ENCODE measurements at regions not wholly inside any gene's neighbourhood (a gene's known extent, or its start where the extent isn't known, plus 50 kb on each side); places are given as distances from the start of the nearest gene placed in this dataset.

DNA sequence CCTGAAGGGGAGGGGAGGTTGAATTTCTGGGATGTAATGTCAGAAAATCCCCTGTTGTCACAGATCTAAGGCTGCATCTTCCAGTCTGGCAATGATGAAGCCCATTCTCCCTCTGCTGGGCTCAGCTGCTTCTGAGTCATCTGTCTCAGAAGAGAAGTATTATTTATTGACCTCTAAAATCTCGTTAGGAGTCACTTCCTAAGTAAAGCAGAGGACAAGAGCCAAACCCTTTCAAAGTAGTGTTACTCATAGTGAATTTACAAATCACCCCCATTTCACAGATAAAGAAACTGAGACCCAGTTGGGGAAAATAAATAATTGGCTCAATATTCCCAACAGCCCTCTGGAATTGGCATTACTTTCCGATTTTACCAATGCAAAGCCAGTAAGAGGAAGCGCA, 167.3 kb upstream of the SKOR2 start:
- no peak overlapping the region for H3K27ac ChIP-seq (ENCODE audit: extremely low read length, insufficient read depth, low read length)
- no peaks in the 10 kb centered on the region for H3K9me3 ChIP-seq (ENCODE audit: low read length)
- FAIRE-seq (no peak), DNase-seq (ENCODE audit: low spot score) (no peak), ATAC-seq (no peak)
- no peaks in the 10 kb centered on the region for H3K36me3 ChIP-seq (replicated peaks in 1 of 2; ENCODE audit: control insufficient read depth in 1 of 2, insufficient read depth in 2 of 2, low read length in 2 of 2)
- in situ Hi-C loops (cut with HindIII; ENCODE audit: extremely low pct_ligation_motif_present, low pct_unique_long_range_greater_than_20kb): no loop called here
- no peaks in the 10 kb centered on the region for H3K4me1 ChIP-seq (ENCODE audit: insufficient read depth, low read length)
- CTCF ChIA-PET (ENCODE audit: low intra/inter-chr PET ratio, low total read pairs): no interaction called here
- no peak overlapping the region for H3K4me2 ChIP-seq (ENCODE audit: low read depth, low read length)
- POLR2A ChIA-PET: no interaction called here
- intact Hi-C loops (cut with micrococcal nuclease; ENCODE audit: unreplicated experiment): no loop called here
- no peak overlapping the region for H2AFZ ChIP-seq (ENCODE audit: low read length)
- H4K20me1 ChIP-seq (ENCODE audit: insufficient read depth, low read length): no peaks in the 10 kb centered on the region
- no TSS peak for BruUV-seq (replicated peaks)
- 16% methylated on average over 3 of the region's 3 CpGs for WGBS (ENCODE audit: low lambda C conversion rate)
- H3K79me2 ChIP-seq (ENCODE audit: insufficient read depth, low read length): no peaks in the 10 kb centered on the region
- no peak overlapping the region for H3K4me3 ChIP-seq (replicated peaks in 1 of 3; ENCODE audit: insufficient read depth in 1 of 3, low read depth in 2 of 3, low read length in 3 of 3)
- 0 out of 2 replicates have a peak, but pooled peaks have one; percentile 10 for TF ChIP-seq ZNF629 (CRISPR knock-in tag; conservative IDR thresholded peaks at IDR 0.05)
- TF ChIP-seq THYN1 (CRISPR knock-in tag; IDR thresholded peaks at IDR 0.05; ENCODE audit: borderline replicate concordance, low read depth): no peak
- H3K9ac ChIP-seq (ENCODE audit: insufficient read depth, low read depth, low read length): no peak overlapping the region
- peaks cover 0 to 7% of the 10 kb centered on the region in 2 experiments; a peak in 3 of 5 replicates for H3K27me3 ChIP-seq (ENCODE audit: control insufficient read depth in 1 of 2, insufficient read depth in 2 of 2, low read length in 2 of 2)

- TF ChIP-seq NFIC (IDR thresholded peaks at IDR 0.05; ENCODE audit: low read length): no peak
- TF ChIP-seq, protein P1, sequence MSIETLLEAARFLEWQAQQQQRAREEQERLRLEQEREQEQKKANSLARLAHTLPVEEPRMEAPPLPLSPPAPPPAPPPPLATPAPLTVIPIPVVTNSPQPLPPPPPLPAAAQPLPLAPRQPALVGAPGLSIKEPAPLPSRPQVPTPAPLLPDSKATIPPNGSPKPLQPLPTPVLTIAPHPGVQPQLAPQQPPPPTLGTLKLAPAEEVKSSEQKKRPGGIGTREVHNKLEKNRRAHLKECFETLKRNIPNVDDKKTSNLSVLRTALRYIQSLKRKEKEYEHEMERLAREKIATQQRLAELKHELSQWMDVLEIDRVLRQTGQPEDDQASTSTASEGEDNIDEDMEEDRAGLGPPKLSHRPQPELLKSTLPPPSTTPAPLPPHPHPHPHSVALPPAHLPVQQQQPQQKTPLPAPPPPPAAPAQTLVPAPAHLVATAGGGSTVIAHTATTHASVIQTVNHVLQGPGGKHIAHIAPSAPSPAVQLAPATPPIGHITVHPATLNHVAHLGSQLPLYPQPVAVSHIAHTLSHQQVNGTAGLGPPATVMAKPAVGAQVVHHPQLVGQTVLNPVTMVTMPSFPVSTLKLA (IDR thresholded peaks at IDR 0.05): peak; percentile 35; the same call in 1 of the 2 replicates
- H3K27ac ChIP-seq (ENCODE audit: extremely low read length, insufficient read depth, low read length): no peak overlapping the region
- H3K79me2 ChIP-seq (ENCODE audit: insufficient read depth, low read length): no peaks in the 10 kb centered on the region
- H3K4me2 ChIP-seq (ENCODE audit: low read depth, low read length): no peak overlapping the region
- 0% methylated on average over 2 of the region's 2 CpGs for WGBS (ENCODE audit: low lambda C conversion rate)
- H2AFZ ChIP-seq (ENCODE audit: low read length): no peak overlapping the region
- H3K4me3 ChIP-seq (replicated peaks in 1 of 3; ENCODE audit: insufficient read depth in 1 of 3, low read depth in 2 of 3, low read length in 3 of 3): no peak overlapping the region
- peaks cover 0 to 12% of the 10 kb centered on the region in 2 experiments; a peak in 3 of 5 replicates for H3K27me3 ChIP-seq (ENCODE audit: control insufficient read depth in 1 of 2, insufficient read depth in 2 of 2, low read length in 2 of 2)
- no peaks in the 10 kb centered on the region for H4K20me1 ChIP-seq (ENCODE audit: insufficient read depth, low read length)
- BruUV-seq (replicated peaks): no TSS peak
- no peak overlapping the region for H3K9ac ChIP-seq (ENCODE audit: insufficient read depth, low read depth, low read length)
- intact Hi-C loops (cut with micrococcal nuclease; ENCODE audit: unreplicated experiment) (no loop called here), in situ Hi-C loops (cut with HindIII; ENCODE audit: extremely low pct_ligation_motif_present, low pct_unique_long_range_greater_than_20kb) (no loop called here)
- no peak for FAIRE-seq
- H3K4me1 ChIP-seq (ENCODE audit: insufficient read depth, low read length): no peaks in the 10 kb centered on the region
- H3K9me3 ChIP-seq (ENCODE audit: low read length): no peaks in the 10 kb centered on the region
- CTCF ChIA-PET (ENCODE audit: low intra/inter-chr PET ratio, low total read pairs): no interaction called here
- DNase-seq (ENCODE audit: low spot score): no peak
- POLR2A ChIA-PET: no interaction called here
- no peak for ATAC-seq
- H3K36me3 ChIP-seq (replicated peaks in 1 of 2; ENCODE audit: control insufficient read depth in 1 of 2, insufficient read depth in 2 of 2, low read length in 2 of 2): no peaks in the 10 kb centered on the region
These were observed 166.3 kb upstream of the SKOR2 start for GRCh38 chr18:47417807-47418206.
